Psoas muscle (tissue), 7 donors: ENCODE measurements at regions not wholly inside any gene's neighbourhood (a gene's known extent, or its start where the extent isn't known, plus 50 kb on each side); places are given as distances from the start of the nearest gene placed in this dataset.

Source experiments
- ATAC-seq, 4 donors: fragments of 200-7000 bp; cut with Tn5 transposase; one replicate each; pipeline ENCODE4 v1.9.1; 2020; ENCODE audit warnings: moderate library complexity in 3 of 4, mild to moderate bottlenecking in 2 of 4
- DNase-seq, 2 donors: peaks; one replicate each; pipeline ENCODE4 v3.0.0-alpha.2; 2020
- H3K27ac ChIP-seq: fragments of 200-600 bp; one replicate; pipeline ENCODE4 v1.8.0; 2022
- H3K27me3 ChIP-seq, 3 donors: fragments of 200-600 bp in 1 of 3; one replicate each; pipeline versions ENCODE4 v1.6.1 to v1.8.0; 2013 to 2022; ENCODE audit warnings: low read length in 2 of 3, mild to moderate bottlenecking in 2 of 3, moderate library complexity in 1 of 3; ENCODE audit not compliant: insufficient read depth in 3 of 3
- H3K36me3 ChIP-seq, 2 donors: fragments of 200-600 bp in 1 of 2; one replicate each; pipeline versions ENCODE4 v1.6.1 to v1.8.0; 2013 to 2022; ENCODE audit warnings: low read depth in 1 of 2, mild to moderate bottlenecking in 1 of 2, moderate library complexity in 1 of 2; ENCODE audit not compliant: insufficient read depth in 1 of 2
- H3K4me1 ChIP-seq: fragments of 200-600 bp; one replicate; pipeline ENCODE4 v1.8.0; 2022
- H3K4me3 ChIP-seq: fragments of 200-600 bp; one replicate; pipeline ENCODE4 v1.8.0; 2022; ENCODE audit warnings: mild to moderate bottlenecking
- H3K9me3 ChIP-seq: fragments of 200-600 bp; one replicate; pipeline ENCODE4 v1.8.0; 2022
- WGBS, 3 donors: extraction: QIAGEN DNeasy Blood & Tissue Kit; methylation state at CpG; one replicate each; pipeline versions ENCODE4 v1.1.6 to v1.1.7; 2013; 5-methylcytosine and 5-hydroxymethylcytosine counted together
- intact Hi-C, 2 donors: fragments of 100-400 bp; cut with DNase I; formaldehyde crosslinking; loops; one replicate each; pipeline versions ENCODE4 v1.11.0 to v1.14.2; 2022
- TF ChIP-seq, protein P1 (sequence below): fragments of 200-600 bp; IDR thresholded peaks from one replicate; pipeline ENCODE4 v1.8.0; 2022; ENCODE audit warnings: antibody characterized with exemption
- donor health status: healthy with polysubstance abuse.
- donor health status: DM: no; HTN: no; CAD: no; lungs with moderate emphysema.
- donor health status: Bipolar disorder and iron deficiency.
- donor health status: healthy.
- donor health status: DM: yes; HTN: yes; CAD: no.
- donor health status: DM: no; HTN: no; CAD: no.
- donor health status: DM: yes; HTN: yes; CAD: no.

DNA sequence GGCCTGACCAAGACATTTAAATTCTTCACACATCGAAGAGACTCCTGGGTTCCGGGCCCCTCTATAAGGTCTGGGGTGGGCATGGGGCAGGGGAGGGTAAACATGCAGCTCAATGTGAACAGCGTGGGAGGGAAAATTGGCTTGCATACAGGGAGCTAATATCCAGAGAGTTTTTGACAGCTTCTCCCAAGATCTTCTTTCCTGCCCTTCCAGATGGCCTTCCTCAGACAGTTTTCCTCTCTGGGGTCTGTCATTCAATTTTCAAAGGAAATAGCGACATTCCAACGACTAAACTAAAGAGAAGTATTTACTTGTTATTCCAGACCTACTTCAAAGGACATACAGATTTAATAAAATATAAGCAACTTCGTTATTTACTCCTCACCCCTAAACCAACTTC, 1030.6 kb downstream of the MCTP2 start:
- H3K27me3 ChIP-seq = peaks cover 0 to 5% (median 0%) of the 10 kb centered on the region in 3 donors
- no peak overlapping the region for H3K27ac ChIP-seq
- intact Hi-C loops = loop anchor here (5.0 to 10.0 kb wide), 3 partner anchors 1085 to 1975 kb away; no protein-coding TSS in a partner anchor
- no peaks in the 10 kb centered on the region for H3K4me1 ChIP-seq
- H3K36me3 ChIP-seq = no peaks in the 10 kb centered on the region
- ATAC-seq = no peak
- H3K9me3 ChIP-seq = no peaks in the 10 kb centered on the region
- no peak overlapping the region for H3K4me3 ChIP-seq
- 48 to 51% (median 50%) methylated on average over 6 of the region's 6 CpGs for WGBS, 3 donors
- TF ChIP-seq, protein P1, sequence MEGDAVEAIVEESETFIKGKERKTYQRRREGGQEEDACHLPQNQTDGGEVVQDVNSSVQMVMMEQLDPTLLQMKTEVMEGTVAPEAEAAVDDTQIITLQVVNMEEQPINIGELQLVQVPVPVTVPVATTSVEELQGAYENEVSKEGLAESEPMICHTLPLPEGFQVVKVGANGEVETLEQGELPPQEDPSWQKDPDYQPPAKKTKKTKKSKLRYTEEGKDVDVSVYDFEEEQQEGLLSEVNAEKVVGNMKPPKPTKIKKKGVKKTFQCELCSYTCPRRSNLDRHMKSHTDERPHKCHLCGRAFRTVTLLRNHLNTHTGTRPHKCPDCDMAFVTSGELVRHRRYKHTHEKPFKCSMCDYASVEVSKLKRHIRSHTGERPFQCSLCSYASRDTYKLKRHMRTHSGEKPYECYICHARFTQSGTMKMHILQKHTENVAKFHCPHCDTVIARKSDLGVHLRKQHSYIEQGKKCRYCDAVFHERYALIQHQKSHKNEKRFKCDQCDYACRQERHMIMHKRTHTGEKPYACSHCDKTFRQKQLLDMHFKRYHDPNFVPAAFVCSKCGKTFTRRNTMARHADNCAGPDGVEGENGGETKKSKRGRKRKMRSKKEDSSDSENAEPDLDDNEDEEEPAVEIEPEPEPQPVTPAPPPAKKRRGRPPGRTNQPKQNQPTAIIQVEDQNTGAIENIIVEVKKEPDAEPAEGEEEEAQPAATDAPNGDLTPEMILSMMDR = no peak
- DNase-seq = no peak

DNA sequence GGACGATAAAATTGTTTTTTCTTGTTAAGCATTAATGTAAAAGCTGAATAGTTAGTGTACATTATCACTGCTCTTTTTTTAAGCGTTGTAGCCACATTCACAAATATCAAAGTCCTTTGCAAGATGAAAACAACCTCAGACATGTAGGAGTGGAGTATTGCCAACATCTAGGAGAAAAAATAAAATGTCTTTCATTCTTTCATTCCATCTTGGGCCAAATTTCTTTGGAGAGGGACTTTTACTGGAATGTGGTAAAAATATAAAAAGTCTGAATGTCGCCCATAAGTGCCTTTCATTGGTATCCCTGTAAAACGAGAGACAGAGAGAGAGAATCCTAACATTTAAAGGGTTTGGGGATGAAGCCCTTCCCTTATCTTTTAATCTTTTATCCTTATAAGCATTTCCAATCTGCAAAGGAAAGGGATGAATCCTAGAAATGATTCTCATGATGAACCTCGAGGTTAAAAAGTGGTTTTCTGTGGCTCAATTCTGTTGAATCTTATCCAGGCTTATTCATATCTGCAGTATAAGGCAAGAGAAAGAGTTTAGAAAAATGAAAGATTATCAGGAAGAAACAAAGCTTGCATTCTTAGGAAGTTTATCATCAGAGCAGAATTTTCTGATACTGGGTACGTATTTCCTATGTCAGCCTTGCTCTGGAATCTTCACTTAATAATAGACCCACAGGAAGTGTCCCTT, 1031.7 kb downstream of the MCTP2 start:
- Histone ChIP-seq H3K27me3 (peaks cover 0 to 6% (median 0%) of the 10 kb centered on the region in 3 donors), H3K27ac (no peak overlapping the region), H3K36me3 (no peaks in the 10 kb centered on the region), H3K4me3 (no peak overlapping the region), H3K9me3 (no peaks in the 10 kb centered on the region), H3K4me1 (no peaks in the 10 kb centered on the region)
- TF ChIP-seq, protein P1 = no peak
- DNase-seq (no peak), ATAC-seq (no peak)
- intact Hi-C loops = loop anchor here (5.0 to 10.0 kb wide), 3 partner anchors 1084 to 1974 kb away; no protein-coding TSS in a partner anchor
- WGBS, 3 donors = 70 to 77% (median 76%) methylated on average over 6 of the region's 6 CpGs

DNA sequence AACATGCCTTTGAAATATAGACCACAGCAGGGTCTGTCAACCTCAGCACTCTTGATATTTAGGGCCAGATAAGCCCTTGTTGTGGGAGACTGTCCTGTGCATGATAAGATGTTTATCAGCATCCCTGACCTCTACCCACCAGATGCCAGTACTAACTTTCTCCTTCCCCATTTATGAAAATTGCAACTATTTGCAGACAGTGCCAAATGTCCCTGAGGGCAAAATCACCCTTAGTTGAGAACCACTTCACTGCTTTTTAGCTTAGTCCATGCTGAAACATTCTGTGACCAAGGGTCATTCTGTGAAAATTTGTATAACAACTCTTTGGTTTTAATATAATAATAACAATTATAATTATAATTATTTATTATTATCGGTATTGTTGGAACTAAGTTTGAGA, 1032.4 kb downstream of the MCTP2 start:
- ATAC-seq = no peak
- Histone ChIP-seq H3K27ac (no peak overlapping the region), H3K4me3 (no peak overlapping the region), H3K9me3 (no peaks in the 10 kb centered on the region), H3K4me1 (no peaks in the 10 kb centered on the region), H3K36me3 (no peaks in the 10 kb centered on the region), H3K27me3 (peaks cover 0 to 6% (median 0%) of the 10 kb centered on the region in 3 donors)
- no peak for DNase-seq
- intact Hi-C loops = loop anchor here (5.0 to 10.0 kb wide), 3 partner anchors 1084 to 1974 kb away; no protein-coding TSS in a partner anchor
- 90 to 98% (median 96%) methylated on average over 1 of the region's 1 CpG for WGBS, 3 donors
- TF ChIP-seq, protein P1 = no peak

DNA sequence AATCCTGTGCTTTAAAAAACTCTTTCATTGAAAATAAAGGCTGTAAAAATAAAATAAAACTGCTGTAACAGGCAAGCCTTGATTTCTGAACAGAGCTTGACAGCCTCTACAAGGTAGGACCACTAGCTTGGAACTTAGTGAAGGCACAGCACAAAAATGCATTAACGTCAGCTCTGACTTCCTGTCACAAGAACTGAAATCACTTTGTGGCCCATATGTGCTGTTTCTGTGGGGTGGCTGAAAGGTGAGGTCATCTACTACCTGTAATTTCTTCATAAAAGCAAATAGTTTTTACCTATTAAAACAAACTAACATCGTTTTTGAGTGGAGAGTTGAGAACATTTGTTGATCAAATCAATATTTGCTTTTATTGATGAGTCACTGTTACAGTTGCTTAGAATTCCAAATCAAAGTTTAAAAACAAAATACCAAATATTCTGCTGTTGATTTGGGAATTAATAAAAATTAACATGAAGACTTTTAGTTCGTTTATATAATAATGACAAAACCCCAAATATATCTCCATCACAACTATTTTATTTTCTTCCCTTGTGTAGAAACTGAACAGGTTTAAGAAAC, 1034.1 kb downstream of the MCTP2 start:
- ATAC-seq (no peak), DNase-seq (no peak)
- Histone ChIP-seq H3K9me3 (no peaks in the 10 kb centered on the region), H3K4me1 (no peaks in the 10 kb centered on the region), H3K27me3 (peaks cover 0 to 6% (median 0%) of the 10 kb centered on the region in 3 donors), H3K4me3 (no peak overlapping the region), H3K27ac (peak overlapping the region; percentile 10), H3K36me3 (no peaks in the 10 kb centered on the region)
- 75 to 78% (median 78%) methylated on average over 3 of the region's 3 CpGs for WGBS, 3 donors
- intact Hi-C loops = loop anchor here in 1 of 2 donors (10.0 kb wide), 1 partner anchor 1969 kb away; no protein-coding TSS in a partner anchor
- TF ChIP-seq, protein P1 = no peak
